MG63 (cell line): ENCODE measurements at regions not wholly inside any gene's neighbourhood (a gene's known extent, or its start where the extent isn't known, plus 50 kb on each side); places are given as distances from the start of the nearest gene placed in this dataset.
"Not testable (repeated sequence)": the region's sequence is repeated elsewhere in the genome, so short reads cannot be mapped to it uniquely, and the experiment has no call there.

Experiments used
- DNase-seq: peaks from one replicate; pipeline ENCODE4 v3.0.0-alpha.2; 2020
- H3K27me3 ChIP-seq: fragments of 250-450 bp; sonication (Bioruptor Pico); 2 replicates; pipeline ENCODE4 v1.5.1; 2020; ENCODE audit warnings: mild to moderate bottlenecking, moderate library complexity
- H3K36me3 ChIP-seq: fragments of 250-450 bp; sonication (Bioruptor Pico); 2 replicates; pipeline ENCODE4 v1.5.1; 2020; ENCODE audit warnings: mild to moderate bottlenecking, moderate library complexity
- H3K4me3 ChIP-seq: fragments of 250-450 bp; sonication (Bioruptor Pico); 2 replicates; pipeline ENCODE4 v1.5.1; 2020; ENCODE audit warnings: mild to moderate bottlenecking, moderate library complexity
- H3K9me3 ChIP-seq: fragments of 250-450 bp; sonication (Bioruptor Pico); 2 replicates; pipeline ENCODE4 v1.5.1; 2020; ENCODE audit warnings: mild to moderate bottlenecking, moderate library complexity

GRCh38 chr3:8405144-8405543, 96.5 kb upstream of the LMCD1 start:
- Histone ChIP-seq H3K27me3 (no peaks in the 10 kb centered on the region), H3K36me3 (no peaks in the 10 kb centered on the region), H3K9me3 (no peaks in the 10 kb centered on the region), H3K4me3 (no peak overlapping the region)
- DNase-seq: no peak

- H3K9me3 ChIP-seq: no peaks in the 10 kb centered on the region
- H3K36me3 ChIP-seq: no peaks in the 10 kb centered on the region
- no peak overlapping the region for H3K4me3 ChIP-seq
- DNase-seq: no peak
- H3K27me3 ChIP-seq: no peaks in the 10 kb centered on the region
These were observed 95.1 kb upstream of the LMCD1 start for GRCh38 chr3:8406479-8406878.

GRCh38 chr3:8413337-8413926, 88.2 kb upstream of the LMCD1 start:
- no peak overlapping the region for H3K4me3 ChIP-seq
- H3K27me3 ChIP-seq: no peaks in the 10 kb centered on the region
- no peaks in the 10 kb centered on the region for H3K9me3 ChIP-seq
- DNase-seq: no peak
- H3K36me3 ChIP-seq: no peaks in the 10 kb centered on the region

GRCh38 chr3:8416965-8417364, 84.7 kb upstream of the LMCD1 start:
- DNase-seq: no peak
- Histone ChIP-seq H3K27me3 (no peaks in the 10 kb centered on the region), H3K9me3 (no peaks in the 10 kb centered on the region), H3K4me3 (no peak overlapping the region), H3K36me3 (no peaks in the 10 kb centered on the region)

GRCh38 chr3:8420612-8421011, 81.0 kb upstream of the LMCD1 start:
- Histone ChIP-seq H3K36me3 (no peaks in the 10 kb centered on the region), H3K4me3 (no peak overlapping the region), H3K27me3 (no peaks in the 10 kb centered on the region), H3K9me3 (no peaks in the 10 kb centered on the region)
- peak; percentile 8 for DNase-seq

- no peaks in the 10 kb centered on the region for H3K27me3 ChIP-seq
- DNase-seq: no peak
- no peak overlapping the region for H3K4me3 ChIP-seq
- no peaks in the 10 kb centered on the region for H3K9me3 ChIP-seq
- no peaks in the 10 kb centered on the region for H3K36me3 ChIP-seq
These were observed 80.4 kb upstream of the LMCD1 start for GRCh38 chr3:8421267-8421666.

- DNase-seq: no peak
- Histone ChIP-seq H3K27me3 (no peaks in the 10 kb centered on the region), H3K9me3 (no peaks in the 10 kb centered on the region), H3K4me3 (no peak overlapping the region), H3K36me3 (no peaks in the 10 kb centered on the region)
These were observed 79.9 kb upstream of the LMCD1 start for GRCh38 chr3:8421711-8422110.

GRCh38 chr3:8423307-8423706, 78.3 kb upstream of the LMCD1 start:
- no peaks in the 10 kb centered on the region for H3K9me3 ChIP-seq
- no peaks in the 10 kb centered on the region for H3K36me3 ChIP-seq
- no peak for DNase-seq
- H3K27me3 ChIP-seq: no peaks in the 10 kb centered on the region
- H3K4me3 ChIP-seq: no peak overlapping the region

- no peaks in the 10 kb centered on the region for H3K36me3 ChIP-seq
- no peaks in the 10 kb centered on the region for H3K9me3 ChIP-seq
- H3K4me3 ChIP-seq: no peak overlapping the region
- DNase-seq: no peak
- no peaks in the 10 kb centered on the region for H3K27me3 ChIP-seq
These were observed 77.3 kb upstream of the LMCD1 start for GRCh38 chr3:8424281-8424680.

- Histone ChIP-seq H3K27me3 (no peaks in the 10 kb centered on the region), H3K36me3 (no peaks in the 10 kb centered on the region), H3K4me3 (no peak overlapping the region), H3K9me3 (no peaks in the 10 kb centered on the region)
- no peak for DNase-seq
These were observed 64.8 kb upstream of the LMCD1 start for GRCh38 chr3:8436661-8437287.

GRCh38 chr3:8438507-8439079, 63.0 kb upstream of the LMCD1 start:
- H3K9me3 ChIP-seq: no peaks in the 10 kb centered on the region
- no peaks in the 10 kb centered on the region for H3K27me3 ChIP-seq
- no peak overlapping the region for H3K4me3 ChIP-seq
- no peak for DNase-seq
- no peaks in the 10 kb centered on the region for H3K36me3 ChIP-seq

GRCh38 chr3:8440142-8440541, 61.5 kb upstream of the LMCD1 start:
- DNase-seq, H3K27me3 ChIP-seq, H3K9me3 ChIP-seq, H3K4me3 ChIP-seq, H3K36me3 ChIP-seq: not testable (repeated sequence)

- Histone ChIP-seq H3K4me3 (no peak overlapping the region), H3K36me3 (no peaks in the 10 kb centered on the region)
- no peak for DNase-seq
These were observed 59.6 kb upstream of the LMCD1 start for GRCh38 chr3:8441969-8442559.

GRCh38 chr3:8442993-8443650, 58.5 kb upstream of the LMCD1 start:
- H3K9me3 ChIP-seq: no peaks in the 10 kb centered on the region
- no peak for DNase-seq
- H3K4me3 ChIP-seq: no peak overlapping the region
- no peaks in the 10 kb centered on the region for H3K36me3 ChIP-seq
- H3K27me3 ChIP-seq: no peaks in the 10 kb centered on the region

More at GRCh38 chr3:8441969-8442559, 59.6 kb upstream of the LMCD1 start:
- Histone ChIP-seq H3K27me3 (no peaks in the 10 kb centered on the region), H3K9me3 (no peaks in the 10 kb centered on the region)

- DNase-seq: peak; percentile 88
- no peaks in the 10 kb centered on the region for H3K36me3 ChIP-seq
- H3K4me3 ChIP-seq: no peak overlapping the region
- no peaks in the 10 kb centered on the region for H3K27me3 ChIP-seq
- no peaks in the 10 kb centered on the region for H3K9me3 ChIP-seq
These were observed 57.5 kb upstream of the LMCD1 start for GRCh38 chr3:8443829-8444791.

GRCh38 chr3:8444883-8445282, 56.7 kb upstream of the LMCD1 start:
- DNase-seq: no peak
- Histone ChIP-seq H3K9me3 (no peaks in the 10 kb centered on the region), H3K27me3 (no peaks in the 10 kb centered on the region), H3K4me3 (no peak overlapping the region), H3K36me3 (no peaks in the 10 kb centered on the region)
